ENCODE measurements at regions not wholly inside any gene's neighbourhood (a gene's known extent, or its start where the extent isn't known, plus 50 kb on each side); places are given as distances from the start of the nearest gene placed in this dataset.

DNA sequence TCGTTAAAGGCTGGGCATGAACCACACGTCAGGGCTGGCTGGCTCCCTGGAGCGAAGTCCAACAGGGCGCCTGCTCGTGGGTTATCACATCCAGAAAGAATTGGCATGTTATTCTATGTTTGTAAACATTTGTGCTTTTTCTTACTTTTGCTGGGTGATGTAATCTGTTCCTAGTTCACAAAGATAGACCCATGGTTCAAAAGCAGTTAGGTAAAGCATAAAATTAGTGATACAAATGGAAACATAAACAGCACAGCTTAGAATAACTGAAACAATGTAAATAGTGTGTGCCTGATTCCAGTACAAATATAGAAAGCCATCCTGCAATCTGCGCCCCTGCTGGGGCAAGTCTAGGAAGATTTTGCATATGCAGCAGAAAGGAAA lies 184.0 kb upstream of the C1orf174 start:
- TF ChIP-seq, protein P1, sequence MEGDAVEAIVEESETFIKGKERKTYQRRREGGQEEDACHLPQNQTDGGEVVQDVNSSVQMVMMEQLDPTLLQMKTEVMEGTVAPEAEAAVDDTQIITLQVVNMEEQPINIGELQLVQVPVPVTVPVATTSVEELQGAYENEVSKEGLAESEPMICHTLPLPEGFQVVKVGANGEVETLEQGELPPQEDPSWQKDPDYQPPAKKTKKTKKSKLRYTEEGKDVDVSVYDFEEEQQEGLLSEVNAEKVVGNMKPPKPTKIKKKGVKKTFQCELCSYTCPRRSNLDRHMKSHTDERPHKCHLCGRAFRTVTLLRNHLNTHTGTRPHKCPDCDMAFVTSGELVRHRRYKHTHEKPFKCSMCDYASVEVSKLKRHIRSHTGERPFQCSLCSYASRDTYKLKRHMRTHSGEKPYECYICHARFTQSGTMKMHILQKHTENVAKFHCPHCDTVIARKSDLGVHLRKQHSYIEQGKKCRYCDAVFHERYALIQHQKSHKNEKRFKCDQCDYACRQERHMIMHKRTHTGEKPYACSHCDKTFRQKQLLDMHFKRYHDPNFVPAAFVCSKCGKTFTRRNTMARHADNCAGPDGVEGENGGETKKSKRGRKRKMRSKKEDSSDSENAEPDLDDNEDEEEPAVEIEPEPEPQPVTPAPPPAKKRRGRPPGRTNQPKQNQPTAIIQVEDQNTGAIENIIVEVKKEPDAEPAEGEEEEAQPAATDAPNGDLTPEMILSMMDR (IDR thresholded peaks at IDR 0.05; ENCODE audit: low read depth, low read length, poor library complexity, severe bottlenecking): no peak
- TF ChIP-seq EZH2phosphoT487 (IDR thresholded peaks at IDR 0.05; ENCODE audit: borderline replicate concordance, low read length): no peak

Measured in DOHH2 (cell line).